ENCODE measurements at regions not wholly inside any gene's neighbourhood (a gene's known extent, or its start where the extent isn't known, plus 50 kb on each side); places are given as distances from the start of the nearest gene placed in this dataset.
"Not testable (repeated sequence)": the region's sequence is repeated elsewhere in the genome, so short reads cannot be mapped to it uniquely, and the experiment has no call there.

DNA sequence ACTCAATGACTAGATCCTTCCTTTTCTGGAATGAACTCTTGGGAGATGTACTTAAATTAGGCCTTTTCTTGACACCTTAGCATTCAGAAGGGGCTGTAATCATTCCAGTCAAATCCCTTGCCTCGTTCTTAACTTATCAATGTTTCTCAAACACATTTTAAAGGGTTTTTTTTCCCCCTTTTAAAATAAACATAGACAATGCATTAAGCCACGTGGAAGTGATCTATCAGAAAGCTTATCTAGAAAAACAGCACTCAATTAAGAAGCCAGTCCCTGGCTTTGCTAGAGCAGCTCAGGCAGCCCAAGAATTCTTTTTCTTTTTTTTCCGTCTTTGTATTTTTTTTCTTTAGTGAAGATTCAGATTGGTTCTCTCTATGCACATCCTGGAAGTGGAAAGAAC lies 118.2 kb downstream of the PCDH7 start:
- no peak for DNase-seq

DNA sequence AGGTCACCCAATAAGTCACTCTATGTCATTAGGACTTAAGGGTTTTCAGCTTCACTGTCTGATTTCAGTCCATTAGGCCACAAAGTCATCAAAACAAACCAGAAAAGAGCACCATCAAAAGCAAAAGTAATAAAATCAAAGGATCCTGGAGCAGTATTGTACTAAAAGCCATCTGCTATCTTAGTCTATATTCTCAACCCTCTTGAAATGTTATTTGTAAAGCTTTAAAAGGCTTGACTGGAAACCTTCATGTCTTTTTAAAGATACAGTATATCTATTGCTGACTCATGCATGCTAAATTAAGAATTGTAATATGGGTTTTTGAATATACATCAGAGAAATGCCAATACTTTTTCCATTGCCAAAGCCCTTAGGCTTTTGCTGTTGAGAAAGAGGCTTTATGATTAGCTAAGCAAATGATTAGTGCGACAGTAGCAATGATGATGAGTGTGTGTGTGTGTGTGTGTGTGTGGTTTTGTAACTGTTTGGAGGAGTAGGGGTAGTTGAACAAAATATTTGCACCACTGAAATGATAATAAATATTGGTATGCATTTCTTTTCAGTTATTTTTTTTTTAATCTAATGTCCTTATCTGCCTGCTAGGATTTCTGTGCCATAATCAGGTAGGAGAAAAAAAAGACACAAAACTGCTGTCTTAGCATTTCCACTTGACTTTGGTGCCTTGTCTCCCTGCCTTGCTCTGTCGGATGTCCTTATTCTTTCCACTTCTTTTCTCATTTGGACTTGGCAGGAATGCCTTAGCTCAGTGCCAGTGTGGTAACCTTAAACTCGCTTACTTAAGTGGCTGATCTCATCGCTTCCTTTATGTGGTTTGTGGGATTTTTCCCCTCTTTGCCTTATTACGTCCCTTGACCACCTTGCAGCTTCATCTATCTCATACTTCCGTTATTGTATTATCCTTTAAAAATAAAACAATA lies 119.7 kb downstream of the PCDH7 start:
- no peak for DNase-seq

DNA sequence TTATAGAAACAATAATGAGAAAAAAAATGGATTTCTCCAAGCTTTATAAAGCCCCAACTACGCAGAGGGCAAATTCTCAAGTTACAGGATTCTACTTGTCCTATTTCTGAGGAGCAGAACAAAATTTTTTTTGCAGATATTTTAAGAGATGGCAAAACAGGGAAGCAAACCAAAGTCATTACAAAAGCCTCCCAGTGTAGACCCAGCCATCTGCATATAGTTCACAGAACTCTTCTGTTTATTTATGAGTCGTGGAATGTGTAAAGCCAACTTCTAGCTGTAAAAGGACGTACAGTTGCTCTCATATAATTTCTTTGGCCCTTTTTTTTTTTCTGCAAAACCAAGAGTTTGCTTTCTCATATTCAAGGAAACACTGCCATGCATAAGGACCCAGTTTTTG lies 120.4 kb downstream of the PCDH7 start:
- DNase-seq, result no peak

DNA sequence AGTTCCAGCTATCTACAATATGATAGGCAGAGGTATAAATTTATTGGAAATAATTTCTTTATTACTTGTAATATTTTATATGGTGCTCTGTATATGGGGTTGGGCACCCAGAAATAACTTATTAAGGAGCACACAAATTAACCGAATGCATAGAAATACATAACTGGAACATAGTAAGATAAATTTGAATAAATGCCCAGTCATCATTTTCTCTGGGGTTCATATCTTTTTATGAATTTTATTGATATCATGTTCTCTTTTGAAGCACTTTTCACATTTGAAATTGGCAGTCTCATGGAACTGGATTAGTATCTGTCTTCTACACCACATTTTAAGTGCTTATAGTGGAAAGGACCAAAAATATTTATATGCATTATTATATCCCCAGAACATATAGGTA lies 122.0 kb downstream of the PCDH7 start:
- no peak for DNase-seq

DNA sequence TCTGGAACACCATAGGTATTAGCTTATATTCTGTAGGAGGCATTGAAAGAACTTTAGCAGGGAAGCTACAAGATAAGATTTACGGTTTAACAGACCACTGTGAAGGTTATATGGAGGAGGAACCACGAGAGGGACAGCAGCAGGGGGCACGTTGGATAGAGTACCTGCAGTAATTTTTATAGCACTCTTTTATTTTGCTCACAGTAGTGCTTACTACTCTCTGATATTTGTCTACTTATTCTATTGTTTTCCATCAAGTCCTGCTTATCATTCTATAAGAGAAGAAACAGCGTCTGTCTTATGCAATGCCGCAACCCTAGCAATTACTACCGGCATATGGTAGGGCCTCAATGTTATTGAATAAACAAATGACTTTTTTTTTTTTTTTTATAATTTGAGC lies 122.5 kb downstream of the PCDH7 start:
- DNase-seq, result no peak

DNA sequence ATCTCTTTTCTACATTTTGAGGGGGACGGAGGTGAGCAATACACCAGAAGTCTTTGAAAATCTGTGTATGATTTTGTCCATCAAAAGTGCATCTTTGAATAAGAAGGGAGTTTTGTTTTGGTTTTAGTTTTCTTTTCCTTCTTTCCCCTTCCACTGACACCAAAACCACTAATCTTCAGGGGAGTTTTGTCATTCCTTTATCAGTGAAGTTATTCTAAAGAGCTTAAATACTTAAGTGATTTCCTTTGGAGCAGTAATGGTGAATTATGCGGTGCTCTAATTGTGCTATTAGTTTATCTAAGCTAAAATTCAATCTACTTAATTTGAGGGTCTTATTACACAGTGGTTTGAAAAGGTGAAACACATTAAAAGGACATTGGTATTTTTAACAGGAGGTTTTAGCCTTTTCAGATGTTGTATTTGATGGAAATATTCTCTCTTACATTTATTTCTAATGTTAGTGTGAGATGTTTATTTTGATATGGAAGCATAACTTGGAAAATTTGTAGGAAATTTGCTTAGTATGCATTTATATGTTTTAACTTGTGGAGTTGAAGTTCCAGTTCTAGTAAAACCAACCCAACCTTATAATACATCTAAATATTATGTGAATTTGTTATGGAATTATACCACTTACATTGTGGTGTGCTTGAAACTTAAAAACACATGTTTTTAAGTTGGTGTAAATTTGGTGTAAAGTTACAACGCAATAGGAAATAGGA lies 124.9 kb downstream of the PCDH7 start:
- no peak for DNase-seq

DNA sequence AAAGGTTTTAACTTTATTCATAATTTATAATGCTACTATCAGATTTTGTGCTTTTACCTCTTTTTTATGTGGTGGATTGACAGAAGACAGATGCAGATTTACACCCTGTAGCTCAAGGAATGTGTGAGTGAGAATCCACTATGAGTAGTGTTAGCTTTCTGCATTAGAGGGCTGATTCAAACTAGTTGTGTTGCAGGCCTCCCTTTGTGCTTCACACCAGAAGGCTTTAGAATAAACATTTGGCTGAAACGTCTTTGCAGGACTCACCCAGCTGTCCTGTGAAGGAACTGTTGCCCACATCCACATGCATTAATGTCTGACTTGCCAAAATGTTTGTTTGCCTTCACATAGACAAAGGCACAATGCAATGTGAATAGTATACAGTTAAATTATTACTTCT lies 127.0 kb downstream of the PCDH7 start:
- no peak for DNase-seq

DNA sequence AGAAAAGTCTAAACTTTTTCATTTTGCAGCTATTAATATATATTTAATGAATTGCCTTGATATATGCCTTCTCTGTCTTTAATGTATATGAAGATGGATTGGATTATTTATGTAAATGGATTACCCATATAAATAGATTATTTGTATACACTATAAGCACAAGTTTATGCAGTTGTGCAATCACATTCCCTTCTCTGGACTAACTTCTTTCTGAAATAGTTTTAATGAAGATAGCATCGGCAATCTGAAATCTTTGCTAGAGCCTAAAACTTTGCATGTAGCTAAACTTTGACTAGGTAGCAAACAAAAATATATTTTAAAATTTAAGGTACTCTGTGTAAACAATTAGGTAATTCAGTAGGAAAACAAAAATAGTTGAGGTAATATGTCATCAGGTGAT lies 127.8 kb downstream of the PCDH7 start:
- DNase-seq, result no peak

DNA sequence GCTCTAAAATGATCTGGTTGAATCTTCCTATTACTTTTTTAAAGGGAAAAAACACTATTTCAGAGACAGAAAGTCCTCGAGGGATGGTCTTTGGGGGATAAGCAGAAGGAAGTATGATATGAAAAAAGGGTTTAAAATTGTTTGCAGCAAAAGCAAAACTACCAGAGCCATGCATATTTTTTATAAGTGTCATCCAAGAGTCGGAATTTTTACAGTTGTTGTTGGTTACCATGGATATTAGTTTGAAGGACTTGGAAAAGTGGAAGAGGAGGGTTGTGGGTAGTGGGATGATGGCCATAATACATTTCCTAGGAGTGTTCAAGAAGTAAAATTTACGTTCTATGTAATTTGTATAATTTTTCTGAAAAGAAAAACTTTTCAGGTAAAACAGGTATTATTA lies 134.4 kb downstream of the PCDH7 start:
- DNase-seq, result no peak

DNA sequence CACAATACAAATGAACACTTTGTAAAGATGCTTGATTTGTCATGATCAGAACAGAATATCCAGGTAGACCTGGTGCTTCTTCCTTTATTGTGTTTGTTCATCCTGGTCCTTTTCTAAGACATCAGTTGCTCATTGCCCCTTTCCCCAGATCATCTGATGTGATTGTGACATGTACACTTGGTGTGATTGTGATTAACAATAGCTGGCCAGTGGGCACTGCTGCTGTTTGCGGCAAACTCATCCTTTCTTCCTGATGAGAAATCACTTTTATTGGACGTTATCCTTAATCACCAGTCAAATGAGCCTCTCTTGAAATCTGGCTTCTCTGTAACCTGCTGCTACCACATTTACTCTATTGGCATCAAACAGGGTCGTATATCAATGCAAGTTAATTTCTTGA lies 135.1 kb downstream of the PCDH7 start:
- no peak for DNase-seq

DNA sequence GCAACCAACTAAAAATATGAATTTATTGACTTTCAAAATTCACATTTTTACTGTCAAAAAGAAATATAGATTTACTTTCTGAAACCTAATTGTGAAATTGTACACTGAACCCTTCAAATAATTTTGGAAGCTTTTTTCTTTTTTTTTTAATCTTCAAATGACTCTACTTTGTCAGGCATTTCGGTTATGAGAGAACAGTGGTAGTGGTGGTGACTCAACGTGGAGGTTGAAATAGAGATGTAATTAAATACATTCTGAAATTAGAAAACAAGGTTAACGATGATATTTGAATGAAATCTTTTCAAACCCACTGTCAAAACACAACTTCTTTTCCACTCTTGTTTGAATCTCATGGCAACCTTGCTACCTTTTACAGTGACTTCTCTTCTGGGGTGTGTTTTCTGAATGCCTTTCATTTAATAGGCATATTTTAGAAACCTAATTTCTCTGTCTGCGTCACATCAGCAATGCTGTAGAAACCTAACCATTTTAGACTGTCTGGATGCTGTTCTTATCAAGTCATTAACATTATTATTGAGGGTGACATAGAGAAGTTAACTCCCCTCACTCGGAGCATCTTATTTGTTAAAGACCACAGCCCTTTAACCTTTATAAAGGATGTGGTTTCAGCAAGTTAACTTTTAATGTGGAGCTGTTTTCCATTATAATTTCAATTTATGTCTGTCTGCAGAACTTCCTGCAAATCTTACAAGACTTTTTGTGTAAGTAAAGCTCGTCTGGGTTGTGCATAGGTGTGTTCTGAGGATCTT lies 136.8 kb downstream of the PCDH7 start:
- no peak for DNase-seq

DNA sequence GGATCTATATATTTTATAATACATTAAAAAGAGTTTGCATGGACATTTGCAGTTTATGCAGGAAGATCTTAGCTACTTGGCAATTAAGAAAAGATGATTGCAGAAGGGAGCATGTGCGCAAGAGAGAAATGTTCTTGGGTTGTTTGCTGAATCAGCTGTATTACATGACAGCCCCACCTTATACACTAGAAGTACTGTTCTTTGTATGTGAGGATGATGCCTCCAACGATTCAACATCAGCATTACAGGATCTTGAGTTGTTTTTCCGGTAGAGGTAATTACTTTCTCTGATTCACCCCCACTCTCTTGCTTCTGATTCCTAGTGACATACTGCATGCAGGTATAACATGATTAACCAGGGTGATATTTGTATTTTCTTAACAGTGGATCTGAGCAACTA lies 140.8 kb downstream of the PCDH7 start:
- DNase-seq, result no peak

DNA sequence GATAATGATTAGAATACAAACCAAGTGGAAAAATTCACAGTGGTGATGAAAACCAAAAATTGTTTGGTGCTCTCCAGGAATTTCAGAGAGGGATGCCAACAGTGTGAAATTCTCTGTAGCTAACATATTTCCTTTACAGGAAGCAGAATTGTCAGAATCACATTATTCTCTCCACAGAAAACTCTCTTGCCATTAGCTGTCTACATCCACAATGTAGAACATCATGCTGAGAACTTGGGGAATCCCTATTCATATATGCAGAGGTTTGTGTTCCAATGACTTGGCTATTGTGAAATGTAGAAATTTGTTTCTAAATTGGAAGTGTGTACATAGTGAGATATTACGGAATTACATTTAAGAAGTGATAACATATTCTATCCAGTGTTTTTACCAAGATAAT lies 142.0 kb downstream of the PCDH7 start:
- DNase-seq, result no peak

DNA sequence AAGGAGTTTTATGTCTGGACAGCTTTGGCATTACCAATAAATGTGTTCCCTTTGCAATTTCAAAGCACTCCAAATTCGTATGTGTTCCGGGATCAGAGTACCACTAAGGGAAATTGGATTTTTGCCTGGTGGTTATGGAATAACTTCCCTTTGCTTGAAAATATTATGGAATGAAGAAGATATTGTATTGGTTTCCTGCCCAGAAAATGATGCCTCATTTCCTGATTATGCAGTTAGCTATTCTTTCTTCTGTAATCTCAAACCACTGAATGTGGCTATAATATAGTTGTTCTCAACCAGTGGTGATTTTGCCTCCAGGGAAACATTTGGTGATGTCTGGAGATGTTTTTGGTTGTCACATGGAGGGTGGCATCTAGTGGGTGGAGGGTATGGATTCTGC lies 142.9 kb downstream of the PCDH7 start:
- DNase-seq, result no peak

DNA sequence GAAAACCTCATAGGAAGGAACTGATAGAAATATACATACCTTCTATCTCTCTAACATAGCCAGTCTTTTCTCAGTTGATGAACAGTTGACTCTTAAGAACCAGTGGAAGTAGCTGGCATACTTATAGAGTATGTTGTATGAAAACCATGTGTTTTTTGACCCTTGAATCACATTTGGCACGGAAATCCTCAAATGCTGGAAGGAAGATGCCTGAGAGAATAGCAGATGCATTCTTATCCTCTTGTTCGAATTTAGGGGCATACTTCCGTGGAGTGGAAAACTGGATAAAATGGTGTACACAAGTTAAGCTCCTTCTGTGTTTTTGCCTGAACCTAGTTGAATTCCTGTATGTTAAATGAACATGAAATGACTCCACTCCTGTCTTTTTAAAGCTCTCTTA lies 145.5 kb downstream of the PCDH7 start:
- no peak for DNase-seq

DNA sequence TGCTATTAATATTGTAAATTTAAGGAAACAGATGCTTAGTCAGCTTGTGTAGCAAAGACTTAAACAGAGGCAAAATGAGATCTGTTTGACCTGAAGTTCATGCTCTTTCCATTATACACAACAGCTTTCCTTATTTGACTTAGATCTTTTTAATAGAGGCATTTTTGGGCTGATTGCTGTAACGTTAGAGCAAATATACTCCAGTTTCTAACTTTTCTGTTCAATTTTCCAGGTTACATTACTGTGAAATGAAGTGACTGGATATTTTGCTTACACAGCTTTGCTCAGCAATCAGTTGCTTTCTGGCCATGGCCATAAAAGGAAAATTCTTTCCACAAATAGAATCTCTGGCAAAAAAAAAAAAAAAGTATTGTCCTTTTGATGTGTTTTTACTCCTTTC lies 146.2 kb downstream of the PCDH7 start:
- DNase-seq, result no peak

DNA sequence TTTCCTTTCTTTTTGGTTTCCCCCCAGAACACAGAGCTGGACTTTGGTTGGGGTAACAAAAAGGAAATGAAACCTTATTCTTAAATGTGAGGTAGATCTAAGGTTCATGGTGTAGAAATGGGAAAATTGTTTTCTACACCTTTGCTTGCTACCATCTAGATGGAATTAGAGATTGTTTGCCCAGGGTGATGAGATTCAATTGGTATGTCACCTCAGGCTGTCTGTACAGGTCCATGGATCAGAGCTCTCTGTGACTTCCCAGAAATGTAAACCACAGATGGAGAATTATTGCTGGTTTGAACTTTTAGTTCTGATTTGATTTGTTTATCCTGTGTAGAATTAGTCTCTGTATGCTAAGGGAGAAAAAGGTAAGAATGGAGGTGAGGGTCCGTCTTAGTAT lies 146.7 kb downstream of the PCDH7 start:
- DNase-seq, result no peak

DNA sequence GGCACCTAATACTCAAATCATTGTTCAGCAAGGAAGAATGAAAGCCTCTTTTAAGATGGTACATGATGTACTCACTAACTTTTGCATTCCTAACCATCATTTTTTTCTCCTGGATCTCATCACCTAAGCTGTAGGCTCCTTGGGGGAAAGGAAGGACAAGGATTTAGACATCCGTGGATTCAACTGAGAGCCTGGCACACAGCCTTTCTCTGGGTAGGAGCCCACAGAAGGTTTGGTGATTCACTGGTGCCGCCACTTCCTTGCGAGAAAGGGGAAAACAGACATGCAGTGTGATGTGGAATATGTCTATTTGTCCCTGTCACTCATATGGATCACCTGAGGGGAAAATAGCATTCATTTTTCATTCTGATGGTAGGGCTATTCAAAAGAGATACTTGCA lies 147.3 kb downstream of the PCDH7 start:
- DNase-seq, result no peak

DNA sequence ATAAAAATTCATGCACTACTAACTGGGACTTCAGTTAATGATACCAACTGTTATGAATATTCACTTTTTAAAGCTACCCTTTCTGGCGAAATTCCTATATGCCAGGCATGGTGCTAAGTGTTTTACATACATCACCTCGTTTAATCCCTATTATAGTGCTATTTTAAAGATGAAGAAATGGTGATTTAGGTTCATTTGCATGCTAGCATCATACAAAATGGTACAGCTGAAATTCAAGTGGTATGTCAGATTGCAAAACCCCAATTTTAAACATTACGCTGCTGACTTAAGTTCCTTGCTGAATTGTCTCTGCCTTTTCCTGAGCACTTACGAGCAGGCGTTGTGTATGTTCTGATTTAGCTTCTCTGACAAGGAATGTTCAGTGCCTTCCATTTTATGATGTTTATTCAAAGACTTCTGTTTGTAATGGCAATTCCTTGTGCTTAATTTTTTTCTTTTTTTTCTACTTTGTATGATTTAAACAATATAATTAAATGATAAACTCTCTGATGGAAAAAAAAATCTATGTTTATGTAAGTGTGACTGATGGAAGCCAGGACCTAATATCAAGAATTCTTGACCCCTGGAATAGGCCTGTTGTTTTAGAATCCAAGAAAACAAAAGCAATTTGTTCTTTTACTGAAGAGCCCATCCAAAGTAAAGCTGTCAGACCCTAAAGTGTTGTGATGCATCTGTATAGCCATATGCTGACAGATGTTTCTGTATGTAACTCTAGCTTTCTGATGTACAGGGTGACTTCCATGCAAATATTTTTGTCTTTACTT lies 148.1 kb downstream of the PCDH7 start:
- no peak for DNase-seq

DNA sequence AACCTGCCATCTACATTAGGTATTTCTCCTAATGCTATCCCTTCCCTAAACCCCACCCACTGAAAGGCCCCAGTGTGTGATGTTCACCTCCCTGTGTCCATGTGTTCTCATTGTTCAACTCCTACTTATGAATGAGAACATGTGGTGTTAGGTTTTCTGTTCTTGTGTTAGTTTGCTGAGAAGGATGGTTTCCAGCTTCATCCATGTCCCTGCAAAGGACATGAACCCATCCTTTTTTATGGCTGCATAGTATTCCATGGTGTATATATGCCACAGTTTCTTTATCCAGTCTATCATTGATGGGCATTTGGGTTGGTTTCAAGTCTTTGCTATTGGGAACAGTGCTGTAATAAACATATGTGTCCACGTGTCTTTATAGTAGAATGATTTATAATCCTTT lies 149.2 kb downstream of the PCDH7 start:
- not testable (repeated sequence) for DNase-seq

DNA sequence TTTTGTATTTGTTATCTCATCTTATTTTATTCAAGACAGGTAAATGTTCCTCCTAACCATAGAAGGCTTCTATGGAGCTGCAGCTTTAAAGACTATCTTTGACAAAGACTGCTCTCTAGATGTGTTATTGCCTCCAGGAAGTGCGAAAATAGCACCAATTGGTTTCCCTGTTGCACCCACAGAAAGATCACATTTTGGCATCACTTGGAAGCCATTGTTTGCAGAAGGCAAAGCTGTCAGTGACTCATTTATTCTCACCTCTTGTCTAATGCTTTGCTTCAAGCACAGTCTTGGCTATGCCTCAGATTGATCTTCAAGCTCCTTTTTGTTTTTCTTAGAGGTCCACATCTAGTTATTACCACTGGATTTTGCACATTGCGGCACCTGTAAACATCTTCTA lies 150.3 kb downstream of the PCDH7 start:
- no peak for DNase-seq

DNA sequence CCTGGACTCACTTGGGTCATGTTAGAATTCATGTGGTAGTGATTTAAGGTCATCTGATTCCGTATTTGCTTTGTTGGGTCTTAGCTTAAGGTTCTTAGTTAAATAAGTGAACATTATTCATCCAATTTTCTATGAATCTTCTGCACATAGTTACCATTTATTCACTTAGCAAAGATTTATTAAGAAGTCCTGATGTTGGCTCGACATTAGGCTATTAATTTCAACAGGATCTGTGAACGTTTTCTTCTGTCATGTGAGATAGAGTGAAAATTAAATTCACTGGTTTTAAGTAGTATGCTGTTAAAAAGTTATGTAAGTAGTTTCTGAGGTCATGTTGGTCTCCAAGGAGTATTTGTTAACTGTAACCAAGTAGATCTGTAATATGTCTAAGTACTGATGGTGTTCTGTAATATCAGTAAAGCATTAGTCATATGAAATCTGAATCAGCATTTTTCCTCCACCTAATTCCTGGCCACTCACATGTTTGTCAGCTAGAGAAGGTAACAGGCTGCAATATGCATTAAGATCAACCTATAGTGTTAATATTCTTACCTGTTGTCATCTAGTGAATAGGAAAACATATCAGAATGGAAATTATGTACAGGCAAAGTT lies 155.6 kb downstream of the PCDH7 start:
- DNase-seq, result no peak
